C4-2B (cell line): ENCODE measurements at regions not wholly inside any gene's neighbourhood (a gene's known extent, or its start where the extent isn't known, plus 50 kb on each side); places are given as distances from the start of the nearest gene placed in this dataset.

Experiments
- CTCF ChIP-seq: fragments of 450-650 bp; conservative IDR thresholded peaks from 2 replicates; pipeline ENCODE4 v1.5.1; 2017; ENCODE audit warnings: mild to moderate bottlenecking
- ZFX ChIP-seq: fragments of 450-650 bp; IDR thresholded peaks from 2 replicates; pipeline ENCODE4 v1.6.1; 2017

GRCh38 chr4:13704035-13704434 lies 76.5 kb upstream of the BOD1L1 start:
- TF ChIP-seq CTCF = no peak
- no peak for TF ChIP-seq ZFX
